Nephron (organoid): ENCODE measurements at regions not wholly inside any gene's neighbourhood (a gene's known extent, or its start where the extent isn't known, plus 50 kb on each side); places are given as distances from the start of the nearest gene placed in this dataset.

ENCODE experiments used
- H3K27ac Mint-ChIP-seq, 3 experiments: 2 replicates each; pipeline ENCODE4 v1.8.0; 2020; ENCODE audit warnings: mixed read lengths in 3 of 3, mild to moderate bottlenecking in 2 of 3, moderate library complexity in 1 of 3
- H3K27me3 Mint-ChIP-seq: 2 replicates; pipeline ENCODE4 v1.8.0; 2021; ENCODE audit warnings: low read depth, mild to moderate bottlenecking, moderate library complexity, mixed read lengths
- H3K36me3 Mint-ChIP-seq: 2 replicates; pipeline ENCODE4 v1.8.0; 2020; ENCODE audit warnings: low read depth, mixed read lengths
- H3K4me1 Mint-ChIP-seq: 2 replicates; pipeline ENCODE4 v1.8.0; 2020; ENCODE audit warnings: mixed read lengths
- H3K4me3 Mint-ChIP-seq, 3 experiments: 2 replicates each; pipeline ENCODE4 v1.8.0; 2020; ENCODE audit warnings: mild to moderate bottlenecking in 3 of 3, mixed read lengths in 3 of 3, moderate library complexity in 2 of 3
- H3K9me3 Mint-ChIP-seq: 2 replicates; pipeline ENCODE4 v1.8.0; 2020; ENCODE audit warnings: mixed read lengths
- TF ChIP-seq, protein P1 (sequence below), 3 experiments: fragments of 200-600 bp; sonication (generic); IDR thresholded peaks; one replicate each; pipeline ENCODE4 v1.5.0; 2021; ENCODE audit warnings: antibody characterized with exemption in 3 of 3; ENCODE audit not compliant: unreplicated experiment in 3 of 3

- no peaks in the 10 kb centered on the region for H3K36me3 Mint-ChIP-seq
- H3K27ac Mint-ChIP-seq: no peak overlapping the region
- TF ChIP-seq, protein P1, sequence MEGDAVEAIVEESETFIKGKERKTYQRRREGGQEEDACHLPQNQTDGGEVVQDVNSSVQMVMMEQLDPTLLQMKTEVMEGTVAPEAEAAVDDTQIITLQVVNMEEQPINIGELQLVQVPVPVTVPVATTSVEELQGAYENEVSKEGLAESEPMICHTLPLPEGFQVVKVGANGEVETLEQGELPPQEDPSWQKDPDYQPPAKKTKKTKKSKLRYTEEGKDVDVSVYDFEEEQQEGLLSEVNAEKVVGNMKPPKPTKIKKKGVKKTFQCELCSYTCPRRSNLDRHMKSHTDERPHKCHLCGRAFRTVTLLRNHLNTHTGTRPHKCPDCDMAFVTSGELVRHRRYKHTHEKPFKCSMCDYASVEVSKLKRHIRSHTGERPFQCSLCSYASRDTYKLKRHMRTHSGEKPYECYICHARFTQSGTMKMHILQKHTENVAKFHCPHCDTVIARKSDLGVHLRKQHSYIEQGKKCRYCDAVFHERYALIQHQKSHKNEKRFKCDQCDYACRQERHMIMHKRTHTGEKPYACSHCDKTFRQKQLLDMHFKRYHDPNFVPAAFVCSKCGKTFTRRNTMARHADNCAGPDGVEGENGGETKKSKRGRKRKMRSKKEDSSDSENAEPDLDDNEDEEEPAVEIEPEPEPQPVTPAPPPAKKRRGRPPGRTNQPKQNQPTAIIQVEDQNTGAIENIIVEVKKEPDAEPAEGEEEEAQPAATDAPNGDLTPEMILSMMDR (IDR thresholded peaks at IDR 0.05; ENCODE audit: unreplicated experiment in 3 of 3): no peak
- H3K9me3 Mint-ChIP-seq: no peaks in the 10 kb centered on the region
- no peaks in the 10 kb centered on the region for H3K27me3 Mint-ChIP-seq
- H3K4me1 Mint-ChIP-seq: peaks cover 10% of the 10 kb centered on the region
- H3K4me3 Mint-ChIP-seq: no peak overlapping the region
These were observed 620.5 kb upstream of the KLF4 start for GRCh38 chr9:108109927-108110690.

GRCh38 chr9:108108852-108109448 is 619.4 kb upstream of the KLF4 start:
- H3K4me1 Mint-ChIP-seq: peaks cover 16% of the 10 kb centered on the region
- H3K4me3 Mint-ChIP-seq: no peak overlapping the region

DNA sequence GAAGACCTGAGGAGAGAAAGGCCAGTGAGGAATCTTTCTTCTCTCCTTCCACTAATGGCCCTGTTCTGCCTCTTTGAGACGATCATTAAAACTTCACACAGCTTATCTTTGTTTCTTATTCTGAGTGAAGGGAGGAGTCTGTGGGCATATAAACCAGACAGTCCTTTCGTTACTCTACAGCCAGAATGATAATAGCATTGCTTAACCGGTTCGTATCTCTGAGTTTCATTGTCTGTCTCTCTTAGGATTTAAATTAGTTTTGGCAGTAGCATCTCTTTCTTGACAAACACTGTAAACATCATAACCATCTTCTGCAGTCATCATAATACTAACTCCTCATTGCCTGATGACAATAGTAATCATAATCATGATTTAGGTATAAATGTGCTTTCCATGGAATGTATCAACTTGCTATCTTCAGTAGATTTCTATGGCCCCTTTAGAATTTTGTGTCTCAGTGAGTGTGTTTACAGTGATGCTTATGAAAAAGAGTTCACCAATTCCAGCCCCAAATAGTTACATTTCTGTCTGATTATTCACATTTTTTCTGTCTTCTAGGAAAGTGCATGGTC is 618.8 kb upstream of the KLF4 start:
- Mint-ChIP-seq H3K4me1 (peaks cover 20% of the 10 kb centered on the region), H3K27me3 (no peaks in the 10 kb centered on the region), H3K27ac (peak overlapping the region in 1 of 3 experiments; percentile 42), H3K36me3 (no peaks in the 10 kb centered on the region), H3K9me3 (no peaks in the 10 kb centered on the region), H3K4me3 (no peak overlapping the region)
- TF ChIP-seq, protein P1 (IDR thresholded peaks at IDR 0.05; ENCODE audit: unreplicated experiment in 3 of 3): no peak

More at GRCh38 chr9:108108852-108109448, 619.4 kb upstream of the KLF4 start:
- H3K36me3 Mint-ChIP-seq: no peaks in the 10 kb centered on the region
- TF ChIP-seq, protein P1 (IDR thresholded peaks at IDR 0.05; ENCODE audit: unreplicated experiment in 3 of 3): no peak
- H3K9me3 Mint-ChIP-seq: no peaks in the 10 kb centered on the region
- H3K27ac Mint-ChIP-seq: peak overlapping the region in 1 of 3 experiments; percentile 42
- no peaks in the 10 kb centered on the region for H3K27me3 Mint-ChIP-seq

DNA sequence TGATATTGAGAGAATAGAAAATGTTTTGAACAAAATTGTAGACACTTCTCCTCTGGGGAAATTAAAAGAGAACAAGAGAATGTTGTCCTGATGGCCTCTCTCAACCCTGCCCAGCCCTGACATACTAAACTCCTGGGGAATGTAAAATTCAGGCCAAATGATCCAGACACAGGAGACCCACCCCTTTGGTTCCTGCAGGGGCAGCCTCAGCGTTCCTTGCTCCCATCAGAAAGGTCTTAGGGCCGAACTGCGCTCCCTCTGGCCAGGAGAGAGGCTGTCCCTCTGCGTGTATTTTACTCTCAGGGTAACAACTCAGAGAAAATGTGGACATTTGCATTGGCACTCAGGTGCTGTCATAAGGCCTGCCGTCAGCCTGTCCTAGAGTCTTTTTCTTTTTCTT is 616.3 kb upstream of the KLF4 start:
- Mint-ChIP-seq H3K9me3 (no peaks in the 10 kb centered on the region), H3K4me1 (peaks cover 20% of the 10 kb centered on the region), H3K27me3 (peaks cover 7% of the 10 kb centered on the region), H3K27ac (no peak overlapping the region), H3K4me3 (no peak overlapping the region), H3K36me3 (no peaks in the 10 kb centered on the region)
- TF ChIP-seq, protein P1 (IDR thresholded peaks at IDR 0.05; ENCODE audit: unreplicated experiment in 3 of 3): no peak

DNA sequence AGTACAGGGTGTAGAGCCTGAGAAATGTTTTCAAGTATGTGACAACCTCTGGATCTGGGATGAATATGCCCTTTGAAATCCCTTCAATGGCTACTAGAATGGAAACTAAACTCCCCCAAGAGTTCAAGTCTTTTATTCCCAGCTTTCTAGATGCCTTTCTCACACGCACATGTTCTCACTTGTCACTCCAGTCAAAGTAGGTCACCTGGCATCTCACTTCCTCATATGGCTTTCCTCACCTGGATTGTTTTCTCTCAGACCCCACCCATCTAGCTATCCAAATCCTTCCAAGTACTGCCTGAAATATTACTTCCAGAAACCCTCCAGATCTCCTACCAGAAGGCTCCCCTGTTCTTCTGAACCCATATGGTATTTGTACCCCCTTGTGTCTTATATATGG is 615.4 kb upstream of the KLF4 start:
- no peaks in the 10 kb centered on the region for H3K9me3 Mint-ChIP-seq
- no peak overlapping the region for H3K4me3 Mint-ChIP-seq
- H3K27ac Mint-ChIP-seq: no peak overlapping the region
- TF ChIP-seq, protein P1 (IDR thresholded peaks at IDR 0.05; ENCODE audit: unreplicated experiment in 3 of 3): no peak
- no peaks in the 10 kb centered on the region for H3K36me3 Mint-ChIP-seq
- peaks cover 7% of the 10 kb centered on the region for H3K27me3 Mint-ChIP-seq
- H3K4me1 Mint-ChIP-seq: peaks cover 25% of the 10 kb centered on the region
